BJ (cell line): ENCODE measurements at regions not wholly inside any gene's neighbourhood (a gene's known extent, or its start where the extent isn't known, plus 50 kb on each side); places are given as distances from the start of the nearest gene placed in this dataset.

Experiments
- CTCF ChIA-PET: fragments of 350-600 bp; formaldehyde crosslinking; extraction: SDS; loops from one replicate; lab custom pipeline; 2021; ENCODE audit warnings: antibody characterized with exemption, inconsistent platforms; lab: Yijun Ruan, JAX
- POLR2A ChIA-PET: fragments of 300-600 bp; sonication (Branson Sonifier 250); formaldehyde crosslinking; extraction: SDS; loops from one replicate; lab custom pipeline; 2021; ENCODE audit warnings: antibody characterized with exemption; lab: Charles Lee
- DNase-seq: peaks from one replicate; pipeline ENCODE4 v3.0.0-alpha.2; 2011; ENCODE audit warnings: low read depth
- H3K27me3 ChIP-seq: 2 replicates; pipeline ENCODE4 v1.6.0; 2011; ENCODE audit warnings: low read length; ENCODE audit not compliant: control insufficient read depth, insufficient read depth
- H3K36me3 ChIP-seq: 2 replicates; pipeline ENCODE4 v1.5.1; 2011; ENCODE audit warnings: low read length; ENCODE audit not compliant: control insufficient read depth, insufficient read depth
- H3K4me3 ChIP-seq: 2 replicates; pipeline ENCODE4 v1.5.1; 2011; ENCODE audit warnings: low read depth, mild to moderate bottlenecking, control low read depth, low read length
- CTCF ChIP-seq: IDR thresholded peaks from 2 replicates; pipeline ENCODE4 v1.5.1; 2011; ENCODE audit warnings: low read depth, mild to moderate bottlenecking, control low read depth, inconsistent platforms, low read length, moderate library complexity; ENCODE audit not compliant: insufficient read depth

DNA sequence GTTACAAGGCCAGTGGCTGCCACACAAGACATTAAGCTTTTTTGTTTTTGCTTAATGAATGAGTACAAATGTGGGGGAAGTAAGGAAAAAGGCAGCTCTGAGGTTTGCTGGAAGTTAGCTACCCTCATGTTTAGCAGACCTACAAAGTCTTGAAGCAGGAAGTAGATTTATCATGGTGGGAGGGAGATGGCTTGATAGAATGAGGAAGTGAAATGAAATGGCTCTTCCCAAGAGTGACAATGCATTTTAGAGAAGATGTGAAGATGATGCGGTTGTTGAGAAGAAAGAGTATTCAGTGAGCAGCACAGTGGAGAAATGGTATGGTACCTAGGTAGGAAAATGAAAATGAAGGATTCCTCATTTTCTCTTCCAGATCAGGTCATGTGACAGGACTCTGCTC is 108.0 kb downstream of the SLIT2 start:
- CTCF ChIA-PET: interaction anchor here (1.0 kb wide), 1 partner anchor 14 kb away, joined by 3 read pairs; no protein-coding TSS in a partner anchor
- no peak for TF ChIP-seq CTCF
- POLR2A ChIA-PET: no interaction called here

DNA sequence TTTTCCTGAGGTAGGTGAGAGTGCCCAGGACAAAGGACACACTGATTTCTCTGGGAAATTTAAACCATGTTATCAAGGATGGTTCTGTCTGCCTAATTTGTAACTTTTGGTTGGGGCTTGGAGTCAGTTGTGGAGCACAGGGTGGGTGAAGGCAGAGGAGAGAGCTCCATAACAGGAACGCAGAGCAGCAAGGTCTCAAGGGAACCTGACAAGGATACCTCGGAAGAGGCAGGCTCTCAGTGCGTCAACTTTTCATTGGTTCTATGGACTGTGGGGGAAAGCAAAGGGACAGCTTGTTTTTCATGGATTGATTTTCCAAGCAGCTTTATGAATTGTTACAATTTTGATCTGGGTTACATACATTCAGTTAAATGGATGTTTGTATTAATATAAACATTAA is 110.4 kb downstream of the SLIT2 start:
- CTCF ChIA-PET: interaction anchor here (1.4 kb wide), 1 partner anchor 10 kb away, joined by 3 read pairs; no protein-coding TSS in a partner anchor
- DNase-seq: no peak
- POLR2A ChIA-PET: no interaction called here
- Histone ChIP-seq H3K4me3 (no peak overlapping the region), H3K27me3 (no peaks in the 10 kb centered on the region), H3K36me3 (peaks cover 5% of the 10 kb centered on the region)
- no peak for TF ChIP-seq CTCF

More for the DNA sequence above, 108.0 kb downstream of the SLIT2 start:
- DNase-seq: no peak
- Histone ChIP-seq H3K4me3 (no peak overlapping the region), H3K36me3 (no peaks in the 10 kb centered on the region), H3K27me3 (no peaks in the 10 kb centered on the region)

GRCh38 chr4:20364969-20365368 is 113.3 kb downstream of the SLIT2 start:
- DNase-seq: no peak
- Histone ChIP-seq H3K4me3 (no peak overlapping the region), H3K36me3 (peaks cover 5% of the 10 kb centered on the region), H3K27me3 (no peaks in the 10 kb centered on the region)
- POLR2A ChIA-PET: no interaction called here
- TF ChIP-seq CTCF: no peak
- CTCF ChIA-PET: interaction anchor here (1.0 kb wide), 1 partner anchor 30 kb away, joined by 4 read pairs; no protein-coding TSS in a partner anchor

- DNase-seq: no peak
- ChIA-PET POLR2A (no interaction called here), CTCF (interaction anchor here (1.2 to 1.6 kb wide), 2 partner anchors 13 to 28 kb away, joined by 3 to 6 read pairs; no protein-coding TSS in a partner anchor)
- Histone ChIP-seq H3K36me3 (peaks cover 5% of the 10 kb centered on the region), H3K27me3 (no peaks in the 10 kb centered on the region), H3K4me3 (no peak overlapping the region)
- no peak for TF ChIP-seq CTCF
Measured at GRCh38 chr4:20367446-20367845, 115.7 kb downstream of the SLIT2 start.

DNA sequence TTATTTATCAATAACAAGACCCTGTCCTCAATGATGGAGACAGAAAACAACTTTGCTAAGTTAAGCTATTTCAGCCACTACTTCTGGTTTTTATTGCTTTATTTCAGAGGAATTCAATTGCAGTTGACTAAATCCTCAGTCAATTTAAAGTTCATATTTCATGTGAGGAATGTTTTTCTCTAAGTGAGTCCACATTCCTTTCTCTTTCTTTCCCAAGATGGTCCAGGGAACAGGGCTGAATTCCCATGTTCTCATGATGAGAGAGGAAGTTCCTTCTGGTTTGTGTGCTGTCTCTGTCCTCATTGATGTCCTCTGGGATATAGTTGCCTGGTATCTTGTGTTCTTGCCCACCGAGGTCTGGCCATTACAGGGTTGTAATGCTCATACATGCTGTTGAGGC is 117.2 kb downstream of the SLIT2 start:
- no peak overlapping the region for H3K4me3 ChIP-seq
- TF ChIP-seq CTCF: no peak
- peaks cover 5% of the 10 kb centered on the region for H3K36me3 ChIP-seq
- H3K27me3 ChIP-seq: no peaks in the 10 kb centered on the region
- ChIA-PET CTCF (no interaction called here), POLR2A (no interaction called here)
- DNase-seq: peak; percentile 59
